ENCODE measurements at regions not wholly inside any gene's neighbourhood (a gene's known extent, or its start where the extent isn't known, plus 50 kb on each side); places are given as distances from the start of the nearest gene placed in this dataset.
"Not testable (repeated sequence)": the region's sequence is repeated elsewhere in the genome, so short reads cannot be mapped to it uniquely, and the experiment has no call there.

DNA sequence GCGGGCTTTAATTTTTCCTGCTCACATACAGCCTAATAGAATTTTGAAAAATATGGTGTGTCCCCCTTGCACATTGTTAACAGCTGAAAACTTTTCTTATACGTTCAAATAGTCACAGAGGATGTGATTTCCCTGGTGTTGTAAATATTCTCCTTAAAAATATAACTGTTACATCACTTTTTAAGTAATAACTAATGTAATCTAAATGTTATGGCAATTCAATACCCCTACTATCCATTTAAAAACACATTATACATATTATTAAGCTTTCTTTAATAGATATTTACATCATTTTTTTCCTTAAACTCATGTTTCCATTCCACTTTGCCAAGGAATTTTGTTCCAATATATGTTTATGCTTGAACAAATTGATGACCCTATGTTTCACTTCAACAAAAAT, 85.5 kb upstream of the S1PR1 start:
- DNase-seq: no peak

DNA sequence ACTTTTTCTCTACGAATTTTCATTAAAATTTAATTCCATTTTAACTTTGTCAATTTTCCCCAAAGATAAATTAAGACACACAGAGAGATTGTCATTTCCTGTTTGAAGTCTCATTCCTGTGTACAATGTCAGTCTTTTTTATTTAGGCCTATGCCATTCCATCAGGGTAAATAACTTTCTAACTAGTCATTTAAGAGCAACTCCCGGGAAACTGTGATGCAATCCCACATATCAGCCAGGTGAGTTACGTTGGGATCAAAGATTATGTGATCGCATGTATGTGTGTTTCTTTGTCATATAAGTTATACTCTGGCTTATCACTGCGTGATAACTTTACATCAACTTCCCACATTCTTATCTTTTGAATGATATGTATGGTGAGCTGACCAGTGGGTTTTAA, 86.1 kb upstream of the S1PR1 start:
- no peak for DNase-seq

DNA sequence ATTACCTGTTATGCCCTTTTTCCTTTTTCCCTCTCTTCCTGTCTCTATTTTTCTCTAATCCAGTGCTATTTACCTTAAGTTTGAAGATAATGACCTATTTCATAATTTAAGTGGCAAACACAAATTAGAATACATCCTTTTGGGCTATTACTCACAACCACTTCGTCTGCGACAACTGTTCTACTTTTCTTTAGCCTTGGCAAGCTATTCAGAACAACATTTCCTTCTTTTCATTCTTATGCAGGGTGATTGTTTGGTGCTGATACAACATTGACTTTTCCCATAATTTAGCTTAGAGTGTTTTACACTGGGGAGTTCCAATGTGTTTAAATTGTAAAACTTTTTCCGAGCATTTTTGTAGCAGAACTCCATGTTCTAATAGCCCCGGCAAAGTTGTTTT, 86.6 kb upstream of the S1PR1 start:
- DNase-seq: no peak

DNA sequence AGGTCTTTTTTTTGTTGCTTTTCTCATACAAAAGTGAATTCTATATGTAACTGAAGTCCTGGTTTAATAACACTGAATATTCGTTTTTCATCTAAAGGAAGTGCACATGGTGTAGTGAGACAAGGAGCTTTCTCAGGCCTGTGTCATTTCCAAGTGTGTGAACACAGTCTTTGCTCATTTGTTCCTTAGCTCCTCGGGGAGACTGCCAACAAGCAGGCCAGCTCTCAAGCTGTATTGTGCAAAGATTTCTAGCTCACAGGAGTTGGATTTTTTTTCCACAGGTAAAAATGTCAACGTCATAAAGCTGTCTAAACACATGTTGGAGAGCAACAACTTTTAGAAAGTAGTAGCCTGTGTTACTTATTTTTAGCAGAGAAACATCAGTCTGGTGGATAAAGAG, 87.8 kb upstream of the S1PR1 start:
- no peak for DNase-seq

DNA sequence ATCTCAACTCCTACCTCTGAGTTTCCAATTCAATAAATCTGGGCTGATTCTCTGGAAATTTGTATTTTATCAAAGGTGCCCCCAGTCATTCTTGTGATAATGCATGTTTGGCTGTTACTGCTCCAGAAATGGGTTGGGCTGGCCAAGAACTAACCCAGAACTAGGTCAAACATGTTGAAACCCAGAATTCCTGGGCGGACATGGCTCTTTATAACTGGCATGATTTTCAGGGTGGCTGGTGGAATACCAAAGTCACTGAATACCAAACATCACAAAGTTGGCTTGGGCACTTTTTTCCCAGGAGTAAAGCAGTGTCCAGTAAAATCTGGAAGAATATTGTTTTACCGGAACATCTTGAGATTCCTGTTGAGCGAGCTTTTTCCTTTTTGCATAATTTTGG, 89.4 kb upstream of the S1PR1 start:
- DNase-seq: no peak

DNA sequence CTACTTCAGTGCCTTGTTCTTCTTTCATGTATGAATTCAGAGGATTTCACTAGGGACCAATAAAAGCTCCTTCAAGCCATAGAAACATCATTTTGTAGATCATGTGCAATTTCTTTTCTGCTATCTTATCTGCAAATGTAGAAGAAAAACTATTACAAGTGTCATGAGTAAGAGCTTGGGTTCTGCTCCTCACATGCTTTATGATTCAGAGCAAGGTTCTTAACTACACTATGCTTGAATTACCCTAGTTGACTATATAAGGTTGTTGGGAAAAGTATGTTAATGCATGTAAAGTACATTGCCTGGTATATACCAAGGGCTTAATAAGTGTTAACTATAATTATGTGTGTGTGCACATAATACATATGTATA, 91.4 kb upstream of the S1PR1 start:
- no peak for DNase-seq

DNA sequence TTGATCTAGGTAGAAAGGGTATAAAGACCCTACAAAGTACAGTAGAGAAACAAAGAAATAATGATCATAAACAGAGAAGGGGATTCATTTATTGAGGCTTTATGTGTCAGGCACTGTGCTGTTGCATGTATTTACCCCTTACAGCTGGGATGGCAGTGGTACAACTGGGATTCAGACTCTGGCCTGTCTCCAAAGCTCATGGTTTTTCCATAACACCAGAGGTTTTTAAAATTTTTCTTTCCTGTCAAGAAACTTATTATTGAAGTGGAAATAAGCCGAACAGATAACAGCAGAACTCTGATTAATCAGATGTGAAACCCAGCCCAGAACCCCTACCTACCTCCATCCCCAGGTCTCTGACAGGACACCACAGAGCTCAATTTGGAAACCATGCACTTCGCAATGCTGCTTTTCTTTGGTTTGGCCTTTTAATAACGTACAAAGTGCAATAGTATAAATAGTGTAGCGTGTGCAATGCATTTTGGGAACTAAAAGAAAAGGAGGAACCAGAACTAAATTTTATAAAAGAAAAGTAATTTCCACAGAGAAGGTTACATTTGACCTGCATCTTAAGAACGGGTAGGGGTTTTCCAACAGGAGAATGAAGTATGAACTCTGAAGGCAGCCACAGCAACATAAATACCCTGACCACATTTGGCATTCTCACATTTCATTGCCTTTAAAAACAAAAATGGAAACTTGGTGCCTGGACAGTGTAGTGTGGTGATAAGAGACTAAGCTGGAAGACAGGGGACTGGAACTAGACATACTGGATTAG, 92.0 kb upstream of the S1PR1 start:
- no peak for DNase-seq

DNA sequence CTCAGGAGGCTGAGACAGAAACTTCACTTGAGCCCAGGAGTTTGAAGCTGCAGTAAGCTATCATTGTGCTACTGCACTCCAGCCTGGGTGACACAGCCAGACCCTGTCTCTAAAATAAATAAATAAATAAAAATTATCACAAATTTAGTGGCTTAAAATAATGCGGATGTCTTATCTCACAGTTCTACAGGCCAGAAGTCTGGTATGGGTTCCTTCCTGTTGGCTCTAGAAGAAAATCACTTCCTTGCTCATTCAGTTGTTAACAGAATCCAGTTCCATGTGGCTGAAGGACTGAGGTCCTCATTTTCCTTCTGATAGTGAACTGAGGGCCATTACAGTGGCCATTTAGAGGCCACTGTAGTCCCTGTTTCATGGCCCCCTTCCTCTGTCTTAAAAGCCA, 94.6 kb upstream of the S1PR1 start:
- no peak for DNase-seq

DNA sequence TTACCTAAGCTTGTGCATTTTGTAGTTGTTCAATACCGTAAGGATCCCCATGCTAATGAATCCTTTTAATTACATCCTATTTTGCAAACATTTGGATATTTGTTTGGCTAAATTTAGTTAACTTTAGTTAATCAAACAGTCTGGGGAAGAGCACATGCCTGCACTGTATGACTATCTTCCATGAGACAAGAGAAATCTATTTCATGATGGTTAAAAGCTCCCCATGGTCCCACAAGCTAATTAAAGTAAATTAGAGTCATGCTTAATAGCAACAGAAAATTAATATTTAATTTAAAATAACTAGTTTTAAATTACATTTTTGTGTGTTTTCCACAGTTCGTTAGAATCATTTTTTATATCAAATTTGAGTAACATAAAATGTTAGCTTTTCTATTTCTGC, 95.4 kb upstream of the S1PR1 start:
- DNase-seq: no peak

DNA sequence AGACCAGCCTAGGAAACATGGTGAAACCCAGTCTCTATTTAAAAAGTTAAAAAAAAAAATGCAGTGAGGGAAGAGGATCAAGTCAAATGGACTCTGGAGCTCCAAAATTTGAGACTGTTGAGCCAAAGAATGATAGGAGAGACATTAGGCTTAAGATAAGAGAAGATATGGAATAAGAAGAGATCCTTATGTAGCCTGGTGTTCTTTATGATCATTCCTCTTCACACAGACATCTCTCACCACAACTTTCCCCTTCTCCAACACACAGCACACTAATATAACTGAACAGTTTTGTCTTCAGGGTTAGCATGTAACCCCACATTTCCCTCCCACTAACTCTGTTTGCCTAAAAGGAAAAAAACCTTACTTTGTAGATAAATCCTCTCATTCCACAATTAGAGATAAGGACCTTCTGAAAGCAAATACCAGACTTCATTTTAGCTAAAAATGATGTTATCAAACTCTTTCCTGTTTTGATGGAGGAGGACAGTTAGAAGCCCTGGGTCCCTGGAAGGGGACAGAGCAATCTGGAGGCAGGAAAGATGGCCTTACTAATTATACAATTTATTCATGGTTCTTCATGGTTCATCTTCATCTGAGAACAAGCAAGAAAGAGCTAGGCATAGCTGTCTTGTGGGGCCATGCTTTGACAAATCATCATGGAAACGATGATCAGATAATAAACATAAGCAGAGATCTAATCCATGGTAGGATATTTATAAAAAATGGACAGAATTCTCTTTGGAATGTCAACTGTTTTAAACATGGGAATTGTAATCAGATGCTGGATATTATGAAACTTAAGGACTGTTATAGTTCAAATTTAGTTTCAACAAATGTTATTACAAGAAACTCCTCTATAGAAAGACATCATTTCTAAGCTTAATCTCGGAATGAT, 96.7 kb upstream of the S1PR1 start:
- no peak for DNase-seq

DNA sequence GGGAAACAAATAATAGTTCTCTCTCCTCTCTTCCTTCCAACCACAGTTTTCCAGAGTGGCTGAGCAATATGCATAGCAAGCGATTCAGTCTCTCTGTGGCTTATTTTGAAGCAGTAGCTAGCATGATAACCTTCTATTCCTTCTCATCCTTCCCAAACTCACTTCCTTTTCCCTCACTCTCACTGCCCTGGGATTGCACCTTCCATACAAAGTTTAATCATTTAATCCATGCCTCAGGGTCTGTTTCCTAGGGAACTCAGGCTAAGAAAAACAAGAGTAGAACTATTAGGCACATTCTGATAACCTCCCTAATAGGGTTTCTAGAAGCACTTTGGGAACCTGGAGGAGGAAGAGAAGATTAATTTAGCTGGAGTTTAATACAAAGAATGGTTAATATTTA, 97.7 kb upstream of the S1PR1 start:
- DNase-seq: no peak

DNA sequence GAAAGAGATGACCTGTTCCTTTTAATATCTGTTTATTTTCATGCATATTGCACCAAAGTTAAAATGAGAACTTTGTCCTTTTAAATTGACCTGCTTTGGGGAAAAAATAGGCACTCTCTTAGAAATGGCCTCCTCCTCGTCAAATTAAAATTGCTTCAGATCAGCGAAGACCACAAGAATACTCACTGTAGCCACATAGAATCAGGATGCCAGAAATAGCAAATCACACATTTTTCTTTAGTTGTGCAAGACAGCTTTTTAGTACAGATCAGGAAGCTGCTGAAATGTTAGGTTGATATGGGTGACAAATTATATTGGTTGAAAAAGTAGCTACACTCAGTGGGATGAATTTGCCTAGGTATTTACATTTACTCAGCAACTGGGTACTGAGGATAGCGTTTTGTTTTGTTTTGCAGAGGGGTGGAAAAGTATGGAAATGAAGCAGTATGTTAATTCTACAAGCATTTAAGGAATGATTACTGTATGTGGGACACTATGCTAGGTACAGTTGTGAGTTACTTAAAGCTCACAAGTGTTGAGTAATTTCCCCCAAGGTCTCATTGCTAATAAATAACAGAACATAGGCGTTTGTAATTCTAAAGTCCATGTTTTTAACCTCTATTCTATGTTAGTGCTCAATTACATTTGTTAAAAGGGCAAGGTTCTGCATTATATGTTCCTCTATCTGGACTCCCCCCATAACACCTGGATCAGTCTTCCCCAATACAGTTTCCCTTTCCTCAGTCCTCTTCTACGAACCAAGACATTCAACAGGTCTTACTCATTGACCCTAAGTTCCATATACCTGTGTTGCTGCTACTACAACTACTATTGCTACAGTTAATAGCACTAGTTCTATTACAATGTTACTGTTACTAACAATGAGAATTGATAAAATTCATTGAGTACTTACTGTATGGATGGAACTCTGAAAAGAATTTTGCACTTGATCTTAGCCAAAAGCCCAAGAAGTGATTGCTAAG, 99.4 kb upstream of the S1PR1 start:
- peak; percentile 39 for DNase-seq

DNA sequence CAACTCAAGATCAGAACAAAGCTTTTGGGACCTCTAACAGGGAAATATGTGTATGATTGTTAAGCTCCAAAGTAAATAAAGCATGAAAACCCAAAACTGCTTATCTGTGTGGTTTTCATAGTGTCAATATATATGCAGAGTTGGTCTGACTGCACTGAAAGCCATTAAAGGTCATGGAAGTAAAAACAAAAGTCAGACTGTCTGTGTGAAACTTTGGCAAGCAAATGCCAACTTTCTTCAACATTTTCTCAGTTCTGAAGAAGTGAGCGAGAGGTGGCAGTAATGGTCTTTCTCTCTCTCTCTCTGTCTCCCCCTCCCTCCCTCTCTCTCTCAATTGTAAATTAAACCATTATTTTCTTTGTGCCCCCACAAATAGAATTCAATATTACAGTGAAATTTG, 100.1 kb upstream of the S1PR1 start:
- no peak for DNase-seq

DNA sequence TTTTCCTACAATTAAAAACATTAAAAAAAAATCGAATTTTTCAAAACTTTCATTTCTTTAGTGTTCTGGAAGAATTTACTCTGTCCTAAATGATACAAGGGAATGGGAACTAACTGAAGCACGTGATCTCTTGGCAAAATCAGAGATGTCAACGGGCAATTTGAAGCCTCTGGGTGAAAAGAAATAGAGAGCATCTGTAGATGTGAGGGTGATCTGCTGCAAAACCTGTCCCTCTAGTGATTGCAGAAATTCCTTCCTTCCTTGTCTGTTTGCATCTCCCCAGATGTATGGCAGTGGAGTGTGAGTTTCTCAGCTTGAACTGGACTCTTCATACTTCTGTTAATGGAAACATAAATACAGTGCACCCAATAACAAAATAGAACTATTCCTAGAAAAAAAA, 100.5 kb upstream of the S1PR1 start:
- no peak for DNase-seq

DNA sequence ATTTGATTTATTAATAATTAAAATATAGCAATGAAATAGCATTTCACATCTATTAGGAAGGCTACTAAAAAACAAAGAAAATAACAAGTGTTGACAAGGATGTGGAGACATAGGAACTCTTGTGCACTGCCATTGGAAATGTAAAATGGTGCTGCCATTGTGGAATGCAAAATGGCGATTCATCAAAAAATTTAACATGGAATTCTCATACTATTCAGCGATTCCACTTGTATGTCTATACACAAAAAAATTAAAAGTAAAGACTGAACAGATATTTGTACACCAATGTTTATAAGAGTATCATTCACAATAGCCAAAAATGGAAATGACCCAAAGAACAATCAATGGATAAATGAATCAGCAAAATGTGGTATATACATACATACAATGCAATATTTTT, 101.3 kb upstream of the S1PR1 start:
- no peak for DNase-seq

DNA sequence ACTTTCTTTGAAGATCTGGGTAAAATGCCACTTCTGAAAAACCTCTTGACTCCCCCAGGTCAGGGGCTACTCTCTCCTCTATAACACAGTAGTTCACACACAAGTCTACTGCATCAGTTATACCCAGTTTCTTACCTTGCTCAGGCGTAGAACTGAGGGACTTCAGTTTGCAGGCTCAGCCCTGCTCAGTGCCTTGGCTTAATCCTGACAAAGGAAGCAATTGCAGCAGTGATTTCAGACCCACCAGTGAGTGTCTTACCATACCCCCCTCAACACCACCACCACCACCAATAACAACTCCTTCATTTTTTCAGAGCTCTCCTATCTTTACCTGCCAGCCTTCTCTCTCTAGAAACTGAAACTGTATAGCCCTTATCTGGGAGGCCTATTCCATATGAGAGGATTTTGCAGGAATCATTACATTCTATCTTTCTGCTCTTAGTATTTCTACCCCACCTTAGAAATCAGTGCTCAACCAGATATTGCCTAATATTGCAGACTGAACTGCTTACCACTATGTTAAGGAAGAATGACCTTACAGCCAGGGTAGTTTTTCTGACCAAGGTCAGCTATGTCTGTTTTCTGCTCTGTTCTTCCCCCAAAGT, 105.5 kb upstream of the S1PR1 start:
- DNase-seq: no peak

DNA sequence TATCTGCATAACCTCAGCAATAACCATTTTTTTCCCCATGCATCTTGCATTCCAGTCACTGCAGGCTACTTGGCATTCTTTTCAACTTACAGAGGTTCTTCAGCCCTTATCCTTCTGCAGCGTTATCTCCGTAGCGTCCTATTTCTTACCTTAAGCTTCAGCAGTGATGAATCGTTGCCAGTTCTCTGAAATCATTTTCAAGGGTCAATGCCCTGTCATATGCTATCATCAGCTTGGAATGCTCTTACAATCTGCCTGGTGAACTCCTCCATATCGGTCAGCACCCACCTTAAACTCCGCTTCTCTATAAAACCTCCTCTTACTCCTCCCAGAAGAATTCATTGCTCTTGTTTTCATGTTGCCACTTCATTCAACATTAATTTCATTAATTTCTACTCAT, 105.1 kb upstream of the DPH5 start:
- no peak for DNase-seq

DNA sequence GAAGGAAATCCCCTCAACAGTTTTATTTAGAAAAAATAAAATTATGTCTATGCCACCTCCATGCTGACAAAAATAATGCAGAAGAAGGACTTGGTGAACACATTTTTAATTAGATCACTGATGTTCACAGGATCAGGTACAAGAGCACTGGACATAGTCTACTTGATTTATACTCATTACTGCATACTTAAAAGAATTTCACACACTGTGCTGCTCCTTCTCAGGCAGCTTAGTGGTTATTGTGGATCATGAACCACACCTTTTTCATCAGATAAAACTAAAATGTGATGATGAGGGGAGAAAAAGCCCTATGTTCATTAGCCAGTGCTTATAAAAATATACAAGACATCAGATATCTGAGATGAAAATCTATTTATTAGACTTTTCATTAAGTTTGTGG, 103.3 kb upstream of the DPH5 start:
- no peak for DNase-seq

DNA sequence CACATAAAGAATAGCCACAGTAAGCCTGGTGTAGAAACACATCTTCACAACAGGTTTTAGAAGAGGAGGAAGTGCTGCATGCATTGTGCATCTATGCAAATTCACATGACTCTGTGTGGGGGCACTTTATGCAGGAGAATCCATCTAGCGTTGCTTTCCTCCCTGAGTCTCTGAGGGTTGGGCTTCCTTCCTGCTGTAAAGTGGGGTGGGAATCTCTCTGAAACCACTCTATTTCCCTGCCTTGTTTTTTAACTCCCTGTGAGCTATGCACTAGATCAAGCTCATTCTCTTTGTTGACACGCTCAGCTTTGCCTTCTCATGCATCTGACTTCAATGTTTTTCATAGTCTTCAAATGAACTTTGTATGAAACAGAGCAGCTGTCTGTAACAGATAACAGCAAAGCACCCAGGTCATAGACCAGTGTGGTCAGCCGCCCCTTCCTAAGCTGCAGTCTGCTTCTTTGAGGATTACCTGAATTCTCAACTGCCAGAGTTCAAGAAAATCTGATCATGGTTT, 102.7 kb upstream of the DPH5 start:
- no peak for DNase-seq

DNA sequence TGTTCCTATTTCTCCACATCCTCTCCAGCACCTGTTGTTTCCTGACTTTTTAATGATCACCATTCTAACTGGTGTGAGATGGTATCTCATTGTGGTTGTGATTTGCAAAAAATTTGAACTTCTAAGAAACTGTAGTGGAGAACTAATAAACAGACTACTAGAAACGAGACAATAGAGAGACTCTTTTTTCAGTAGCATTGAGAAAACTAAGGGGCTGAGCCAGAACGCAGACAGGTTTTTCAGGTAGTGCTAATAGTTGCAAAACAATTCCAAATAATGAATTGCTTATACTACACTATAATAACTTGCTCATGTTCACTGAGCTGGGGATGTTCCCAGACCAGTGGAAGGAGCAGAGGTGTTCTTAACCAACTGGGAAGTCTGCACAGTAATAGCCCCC, 98.8 kb upstream of the DPH5 start:
- no peak for DNase-seq

DNA sequence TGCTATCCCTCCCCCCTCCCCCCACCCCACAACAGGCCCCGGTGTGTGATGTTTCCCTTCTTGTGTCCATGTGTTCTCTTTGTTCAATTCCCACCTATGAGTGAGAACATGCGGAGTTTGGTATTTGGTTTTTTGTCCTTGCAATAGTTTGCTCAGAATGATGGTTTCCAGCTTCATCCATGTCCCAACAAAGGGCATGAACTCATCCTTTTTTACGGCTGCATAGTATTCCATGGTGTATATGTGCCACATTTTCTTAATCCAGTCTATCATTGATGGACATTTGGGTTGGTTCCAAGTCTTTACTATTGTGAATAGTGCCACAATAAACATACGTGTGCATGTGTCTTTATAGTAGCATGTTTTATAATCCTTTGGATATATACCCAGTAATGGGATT, 98.3 kb upstream of the DPH5 start:
- not testable (repeated sequence) for DNase-seq

DNA sequence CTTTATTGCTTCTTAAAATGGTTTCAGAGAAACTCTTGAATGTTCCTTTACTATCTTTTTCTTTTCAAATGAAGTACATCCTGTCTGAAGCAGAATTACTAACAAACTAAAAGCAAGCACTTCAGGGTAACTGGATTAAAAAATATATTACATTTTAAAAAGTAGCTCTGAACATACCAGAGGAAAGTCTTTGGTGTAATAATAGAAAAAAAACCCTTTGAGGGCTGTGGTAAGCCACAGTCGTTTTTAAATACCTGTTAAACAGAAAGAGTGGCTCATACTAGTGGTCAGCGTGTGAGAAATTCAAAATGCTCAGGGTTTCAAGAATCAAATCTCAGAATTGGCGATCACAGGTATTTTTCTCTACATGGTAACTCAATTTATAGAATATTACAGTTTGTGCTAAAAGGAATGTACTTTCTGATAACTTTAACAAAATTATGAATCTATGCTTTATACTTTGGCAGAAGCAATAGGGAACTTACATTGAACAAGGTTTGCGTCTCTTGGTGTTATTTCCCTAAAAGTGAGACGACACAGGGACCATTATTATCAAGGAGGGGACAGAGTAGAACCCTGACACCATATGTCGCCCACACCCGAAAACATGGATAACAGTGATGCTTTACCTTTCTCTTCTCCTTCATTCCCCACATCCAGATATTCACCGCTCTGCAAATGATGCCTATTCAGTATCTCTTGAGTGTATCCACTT, 97.0 kb upstream of the DPH5 start:
- DNase-seq: no peak
